Panc1 (cell line): ENCODE measurements at regions not wholly inside any gene's neighbourhood (a gene's known extent, or its start where the extent isn't known, plus 50 kb on each side); places are given as distances from the start of the nearest gene placed in this dataset.

Experiments
- ATAC-seq: fragments of 200-7000 bp; cut with Tn5 transposase; 2 replicates; pipeline ENCODE4 v1.9.1; 2020; ENCODE audit warnings: mild to moderate bottlenecking, moderate library complexity
- BruUV-seq: library from RNA; stranded (reverse); fragments of 400-500 nt; replicated peaks from 2 replicates; lab custom pipeline; 2021; lab: Mats Ljungman, UMichigan
- CTCF ChIA-PET: fragments of 300-600 bp; sonication (Branson Sonifier 250); formaldehyde crosslinking; loops from one replicate; lab custom pipeline; 2022; ENCODE audit warnings: antibody characterized with exemption; lab: Charles Lee
- POLR2A ChIA-PET: fragments of 300-600 bp; sonication (Branson Sonifier 250); formaldehyde crosslinking; loops from one replicate; lab custom pipeline; 2022; ENCODE audit warnings: antibody characterized with exemption; lab: Charles Lee
- DNase-seq: peaks from one replicate; pipeline ENCODE4 v3.0.0-alpha.2; 2010; ENCODE audit warnings: low read depth, low spot score
- H3K27ac ChIP-seq: 2 replicates; pipeline ENCODE4 v1.5.1; 2011; ENCODE audit warnings: mild to moderate bottlenecking, low read length, inconsistent platforms
- H3K27me3 ChIP-seq: fragments of 200-500 bp; sonication (Bioruptor generic); 2 replicates; pipeline ENCODE4 v1.6.0; 2014; ENCODE audit warnings: low read length, inconsistent platforms; ENCODE audit not compliant: control insufficient read depth, insufficient read depth
- H3K36me3 ChIP-seq: fragments of 200-500 bp; sonication (Bioruptor generic); 2 replicates; pipeline ENCODE4 v1.5.1; 2014; ENCODE audit warnings: inconsistent platforms, mild to moderate bottlenecking, low read length, moderate library complexity; ENCODE audit not compliant: control insufficient read depth, insufficient read depth
- H3K4me1 ChIP-seq: 2 replicates; pipeline ENCODE4 v1.5.1; 2011; ENCODE audit warnings: inconsistent platforms, mild to moderate bottlenecking, low read length, moderate library complexity; ENCODE audit not compliant: control insufficient read depth, insufficient read depth
- H3K4me3 ChIP-seq, 2 experiments: 2 replicates each; pipeline ENCODE4 v1.5.1; 2011 to 2012; ENCODE audit warnings: low read depth in 2 of 2, low read length in 2 of 2, mild to moderate bottlenecking in 2 of 2, inconsistent platforms in 1 of 2, moderate library complexity in 1 of 2
- H3K9me3 ChIP-seq: fragments of 200-500 bp; sonication (Bioruptor generic); 2 replicates; pipeline ENCODE4 v1.5.1; 2014; ENCODE audit warnings: low read depth, mild to moderate bottlenecking, inconsistent platforms, low read length, moderate library complexity; ENCODE audit not compliant: control insufficient read depth, insufficient read depth
- CTCF ChIP-seq: fragments of 450-650 bp; IDR thresholded peaks from 2 replicates; pipeline ENCODE4 v1.5.1; 2017; ENCODE audit warnings: mild to moderate bottlenecking
- POLR2AphosphoS5 ChIP-seq: IDR thresholded peaks from 2 replicates; pipeline ENCODE4 v1.6.1; 2012; ENCODE audit warnings: mild to moderate bottlenecking, low read depth, low read length, moderate library complexity
- REST ChIP-seq, 2 experiments: IDR thresholded peaks; 2 replicates each; pipeline ENCODE4 v1.6.1; 2011 to 2012; ENCODE audit warnings: low read depth in 2 of 2, control low read depth in 1 of 2, low read length in 1 of 2, mild to moderate bottlenecking in 1 of 2, moderate library complexity in 1 of 2; ENCODE audit not compliant: insufficient read depth in 1 of 2
- SIN3A ChIP-seq: IDR thresholded peaks from 2 replicates; pipeline ENCODE4 v1.6.1; 2012; ENCODE audit warnings: low read depth, mild to moderate bottlenecking, low read length, moderate library complexity, borderline replicate concordance; ENCODE audit not compliant: insufficient read depth
- TCF7L2 ChIP-seq: IDR thresholded peaks from 2 replicates; pipeline ENCODE4 v1.6.1; 2011; ENCODE audit warnings: mild to moderate bottlenecking, low read depth, low read length, inconsistent platforms
- in situ Hi-C: cut with HindIII; loops from 2 replicates; pipeline ENCODE4 v1.10.0; 2016; ENCODE audit warnings: low sequenced_read_pairs, low pct_unique_long_range_greater_than_20kb
- intact Hi-C: fragments of 100-400 bp; cut with micrococcal nuclease; formaldehyde crosslinking; loops from one replicate; pipeline ENCODE4 v1.10.0; 2022; ENCODE audit not compliant: unreplicated experiment

- intact Hi-C loops (no loop called here), in situ Hi-C loops (no loop called here)
- Histone ChIP-seq H3K27me3 (no peaks in the 10 kb centered on the region), H3K4me1 (no peaks in the 10 kb centered on the region), H3K9me3 (no peaks in the 10 kb centered on the region), H3K4me3 (no peak overlapping the region), H3K36me3 (no peaks in the 10 kb centered on the region), H3K27ac (no peak overlapping the region)
- no peak for TF ChIP-seq POLR2AphosphoS5
- TF ChIP-seq REST (IDR thresholded peaks at IDR 0.05; ENCODE audit: insufficient read depth in 1 of 2, low read depth in 2 of 2, low read length in 1 of 2), result no peak
- TF ChIP-seq CTCF, result no peak
- no peak for TF ChIP-seq SIN3A
- TF ChIP-seq TCF7L2, result no peak
- ChIA-PET CTCF (no interaction called here), POLR2A (no interaction called here)
- no peak for ATAC-seq
- no TSS peak for BruUV-seq
- no peak for DNase-seq
These were observed 596.5 kb upstream of the MIR17HG start for GRCh38 chr13:90751026-90751425.

GRCh38 chr13:90752070-90752469, 595.4 kb upstream of the MIR17HG start:
- Histone ChIP-seq H3K9me3 (no peaks in the 10 kb centered on the region), H3K27me3 (no peaks in the 10 kb centered on the region), H3K4me1 (no peaks in the 10 kb centered on the region), H3K4me3 (no peak overlapping the region), H3K27ac (no peak overlapping the region), H3K36me3 (no peaks in the 10 kb centered on the region)
- no peak for TF ChIP-seq POLR2AphosphoS5
- no peak for TF ChIP-seq TCF7L2
- no peak for TF ChIP-seq CTCF
- TF ChIP-seq REST (IDR thresholded peaks at IDR 0.05; ENCODE audit: insufficient read depth in 1 of 2, low read depth in 2 of 2, low read length in 1 of 2), result no peak
- no peak for TF ChIP-seq SIN3A
- in situ Hi-C loops (no loop called here), intact Hi-C loops (no loop called here)
- ChIA-PET CTCF (no interaction called here), POLR2A (no interaction called here)
- no peak for DNase-seq
- ATAC-seq, result no peak
- BruUV-seq, result no TSS peak
